IPS-15b (cell line): ENCODE measurements at regions not wholly inside any gene's neighbourhood (a gene's known extent, or its start where the extent isn't known, plus 50 kb on each side); places are given as distances from the start of the nearest gene placed in this dataset.

ENCODE experiments used
- H3K27me3 ChIP-seq: one replicate; pipeline ENCODE4 v1.6.1; 2013; ENCODE audit warnings: low read length; ENCODE audit not compliant: control insufficient read depth, insufficient read depth
- H3K36me3 ChIP-seq: one replicate; pipeline ENCODE4 v1.6.1; 2013; ENCODE audit warnings: low read length; ENCODE audit not compliant: control insufficient read depth, insufficient read depth
- H3K4me1 ChIP-seq: one replicate; pipeline ENCODE4 v1.6.1; 2013; ENCODE audit warnings: mild to moderate bottlenecking, low read length; ENCODE audit not compliant: control insufficient read depth, insufficient read depth
- H3K4me3 ChIP-seq: one replicate; pipeline ENCODE4 v1.5.1; 2013; ENCODE audit warnings: low read depth, low read length
- H3K9ac ChIP-seq: one replicate; pipeline ENCODE4 v1.6.1; 2013; ENCODE audit warnings: low read depth, mild to moderate bottlenecking, low read length
- H3K9me3 ChIP-seq: one replicate; pipeline ENCODE4 v1.6.1; 2013; ENCODE audit warnings: mild to moderate bottlenecking, low read length; ENCODE audit not compliant: control insufficient read depth, insufficient read depth

DNA sequence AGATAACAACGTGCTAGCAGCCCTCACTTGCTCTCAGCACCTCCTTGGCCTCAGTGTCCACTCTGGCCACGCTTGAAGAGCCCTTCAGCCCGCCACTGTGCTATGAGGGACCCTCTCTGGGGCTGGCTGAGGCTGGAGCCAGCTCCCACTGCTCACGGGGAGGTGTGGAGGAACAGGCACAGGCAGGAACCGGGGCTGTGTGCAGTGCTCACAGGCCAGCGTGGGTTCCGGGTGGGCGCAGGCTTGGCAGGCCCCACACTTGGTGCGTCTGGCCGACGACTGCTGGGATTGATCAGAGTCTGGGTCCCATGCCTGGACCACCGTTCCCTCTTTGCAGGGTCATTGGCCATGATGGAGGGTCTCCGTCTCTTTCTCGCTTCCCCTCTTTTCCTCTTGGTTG, 194.3 kb upstream of the GRAMD2B start:
- H3K4me3 ChIP-seq = no peak overlapping the region
- no peaks in the 10 kb centered on the region for H3K36me3 ChIP-seq
- no peaks in the 10 kb centered on the region for H3K9me3 ChIP-seq
- no peaks in the 10 kb centered on the region for H3K27me3 ChIP-seq
- no peaks in the 10 kb centered on the region for H3K4me1 ChIP-seq
- no peak overlapping the region for H3K9ac ChIP-seq

DNA sequence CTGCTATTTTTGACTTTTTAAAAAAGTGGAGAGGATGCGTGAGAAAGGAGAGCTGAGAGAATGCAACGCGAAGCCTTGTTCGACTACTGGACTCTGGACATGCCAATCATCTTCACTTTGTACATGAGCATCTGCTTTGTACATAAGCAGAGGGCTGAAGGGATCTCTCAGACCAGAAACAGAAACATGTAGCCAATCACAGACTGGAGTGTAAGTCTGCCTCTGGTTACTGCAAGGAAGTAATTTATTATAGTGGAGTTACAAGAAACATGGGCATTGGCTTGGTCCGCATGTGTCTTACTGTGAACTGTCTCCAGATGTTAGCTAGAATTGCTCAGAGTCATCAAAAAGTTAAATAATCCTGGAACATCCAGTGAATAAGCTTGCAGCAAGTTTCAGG, 190.0 kb upstream of the GRAMD2B start:
- Histone ChIP-seq H3K9me3 (no peaks in the 10 kb centered on the region), H3K9ac (no peak overlapping the region), H3K4me1 (no peaks in the 10 kb centered on the region), H3K36me3 (no peaks in the 10 kb centered on the region), H3K27me3 (no peaks in the 10 kb centered on the region), H3K4me3 (no peak overlapping the region)

DNA sequence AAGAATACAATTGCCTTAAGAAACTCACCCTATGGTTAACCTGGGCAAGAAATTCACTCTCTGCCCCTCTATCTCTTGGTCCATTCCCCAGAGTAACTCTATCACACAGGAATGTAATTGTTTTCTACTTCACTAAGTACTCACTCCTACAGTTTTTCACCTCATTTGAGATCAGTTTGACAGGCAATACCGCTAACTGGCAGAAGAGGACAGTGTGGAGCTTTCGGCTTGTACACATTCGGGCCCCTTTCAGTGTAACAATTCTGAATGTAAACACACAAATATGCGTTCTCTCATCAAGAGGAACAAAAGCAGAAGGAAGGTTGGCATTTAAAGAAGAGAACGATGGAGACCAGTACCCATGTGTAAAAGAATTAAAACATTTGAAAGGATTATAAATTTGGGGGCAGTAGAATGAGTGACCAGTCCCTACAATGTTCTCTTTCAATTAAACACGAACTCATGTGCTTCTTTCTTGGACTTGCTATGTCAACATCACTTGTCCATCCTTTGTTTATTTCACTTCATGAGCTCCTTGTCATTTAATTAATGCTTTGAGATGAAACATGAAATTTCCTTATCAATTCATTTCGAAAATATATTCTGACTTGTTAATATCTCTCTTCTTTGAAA, 188.5 kb upstream of the GRAMD2B start:
- no peaks in the 10 kb centered on the region for H3K36me3 ChIP-seq
- no peaks in the 10 kb centered on the region for H3K9me3 ChIP-seq
- no peaks in the 10 kb centered on the region for H3K4me1 ChIP-seq
- H3K9ac ChIP-seq = no peak overlapping the region
- H3K4me3 ChIP-seq = no peak overlapping the region
- H3K27me3 ChIP-seq = no peaks in the 10 kb centered on the region

GRCh38 chr5:126235628-126236027, 187.6 kb upstream of the GRAMD2B start:
- Histone ChIP-seq H3K9me3 (no peaks in the 10 kb centered on the region), H3K36me3 (no peaks in the 10 kb centered on the region)

DNA sequence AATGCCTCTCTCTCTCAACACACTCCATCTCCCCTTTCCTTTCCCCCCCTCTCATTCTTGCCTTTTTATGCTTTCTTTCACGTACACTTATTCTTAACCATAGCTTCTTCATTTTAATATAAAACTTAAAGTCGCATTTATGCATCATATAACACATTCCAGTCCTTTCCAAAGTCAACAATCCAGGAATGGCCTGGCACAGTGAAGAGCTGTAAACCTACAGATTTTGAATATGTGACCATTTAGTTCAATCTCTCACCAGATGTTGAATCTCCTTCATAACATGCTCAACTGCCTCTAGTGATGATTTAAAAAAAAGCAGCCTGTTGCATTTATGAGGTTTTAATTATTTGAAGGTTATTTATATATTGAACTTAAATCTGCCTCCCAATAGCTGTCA, 186.2 kb upstream of the GRAMD2B start:
- Histone ChIP-seq H3K4me3 (no peak overlapping the region), H3K36me3 (no peaks in the 10 kb centered on the region), H3K9me3 (no peaks in the 10 kb centered on the region), H3K9ac (no peak overlapping the region), H3K27me3 (no peaks in the 10 kb centered on the region), H3K4me1 (no peaks in the 10 kb centered on the region)

More at GRCh38 chr5:126235628-126236027, 187.6 kb upstream of the GRAMD2B start:
- Histone ChIP-seq H3K4me1 (no peaks in the 10 kb centered on the region), H3K9ac (no peak overlapping the region), H3K27me3 (no peaks in the 10 kb centered on the region), H3K4me3 (no peak overlapping the region)

DNA sequence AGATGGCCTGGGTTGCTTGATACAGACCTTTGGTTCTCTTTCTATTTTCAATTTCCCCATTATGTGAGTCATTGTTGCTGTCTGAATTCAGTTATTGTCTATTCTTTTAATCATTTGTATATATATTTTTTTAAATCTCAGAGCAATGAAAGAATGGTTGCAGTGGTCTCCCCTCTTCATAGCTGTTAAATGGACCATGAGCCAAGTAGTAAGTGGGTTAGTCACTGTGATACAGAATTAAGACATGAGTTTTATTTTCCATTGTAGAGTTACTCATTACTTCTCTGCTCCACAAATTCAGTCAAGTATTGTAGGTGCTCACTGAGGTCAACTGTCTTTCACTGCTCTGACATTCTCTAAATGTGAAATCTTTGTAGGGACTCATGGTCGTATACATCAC, 174.6 kb upstream of the GRAMD2B start:
- Histone ChIP-seq H3K4me3 (no peak overlapping the region), H3K9ac (no peak overlapping the region), H3K27me3 (no peaks in the 10 kb centered on the region), H3K9me3 (no peaks in the 10 kb centered on the region), H3K4me1 (no peaks in the 10 kb centered on the region), H3K36me3 (no peaks in the 10 kb centered on the region)

DNA sequence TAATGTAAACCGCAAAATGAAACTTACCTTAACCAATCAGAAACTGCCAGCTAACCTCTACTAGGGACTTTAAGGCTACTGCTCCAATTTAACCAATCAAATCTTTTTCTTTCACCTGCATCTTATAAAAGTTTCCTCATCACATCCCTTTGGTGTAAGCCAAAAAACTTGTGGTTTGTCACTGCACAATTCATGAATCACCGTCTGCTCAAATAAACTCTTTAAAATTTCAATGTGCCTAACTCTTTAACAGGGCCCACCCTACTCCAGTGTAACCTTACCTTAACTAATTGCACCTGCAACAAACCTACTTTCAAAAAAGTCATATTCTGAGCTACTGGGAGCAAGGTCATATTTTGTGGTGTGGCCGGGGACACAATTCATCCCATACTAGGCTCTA, 172.2 kb upstream of the GRAMD2B start:
- Histone ChIP-seq H3K4me3 (no peak overlapping the region), H3K9me3 (no peaks in the 10 kb centered on the region), H3K36me3 (no peaks in the 10 kb centered on the region), H3K27me3 (no peaks in the 10 kb centered on the region), H3K4me1 (no peaks in the 10 kb centered on the region), H3K9ac (no peak overlapping the region)

GRCh38 chr5:126253406-126253805, 169.8 kb upstream of the GRAMD2B start:
- no peaks in the 10 kb centered on the region for H3K4me1 ChIP-seq

DNA sequence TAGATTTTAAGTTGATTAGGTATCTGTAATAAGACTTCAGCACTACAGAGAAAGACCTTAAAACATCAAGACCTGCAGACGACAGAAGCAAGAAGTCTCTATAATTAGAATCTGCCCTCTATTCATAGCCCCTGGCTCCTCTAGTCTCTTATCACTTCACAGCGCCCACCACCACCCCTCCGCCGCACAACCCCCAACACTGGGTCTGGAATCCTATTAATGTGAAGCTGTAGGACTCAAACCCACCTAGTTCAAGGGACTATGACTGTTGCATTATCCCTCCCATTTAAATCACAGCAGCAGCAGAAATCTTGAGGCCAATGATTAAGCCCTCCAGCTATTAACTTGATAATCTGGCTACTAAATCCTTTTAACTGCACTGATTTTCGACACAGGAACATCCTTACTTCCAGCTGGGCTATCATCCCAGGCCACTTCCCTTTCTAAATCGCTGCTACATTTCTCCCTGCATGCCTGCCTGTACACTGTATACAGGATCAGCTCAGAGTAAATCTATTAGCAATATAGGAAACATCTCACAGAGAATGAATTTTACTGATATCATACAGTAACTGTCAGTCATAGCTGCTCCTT, 159.5 kb upstream of the GRAMD2B start:
- Histone ChIP-seq H3K36me3 (no peaks in the 10 kb centered on the region), H3K4me1 (no peaks in the 10 kb centered on the region), H3K27me3 (no peaks in the 10 kb centered on the region), H3K4me3 (no peak overlapping the region), H3K9me3 (no peaks in the 10 kb centered on the region), H3K9ac (no peak overlapping the region)

More at GRCh38 chr5:126253406-126253805, 169.8 kb upstream of the GRAMD2B start:
- H3K4me3 ChIP-seq = no peak overlapping the region
- no peaks in the 10 kb centered on the region for H3K27me3 ChIP-seq
- H3K9me3 ChIP-seq = no peaks in the 10 kb centered on the region
- H3K36me3 ChIP-seq = no peaks in the 10 kb centered on the region
- no peak overlapping the region for H3K9ac ChIP-seq

DNA sequence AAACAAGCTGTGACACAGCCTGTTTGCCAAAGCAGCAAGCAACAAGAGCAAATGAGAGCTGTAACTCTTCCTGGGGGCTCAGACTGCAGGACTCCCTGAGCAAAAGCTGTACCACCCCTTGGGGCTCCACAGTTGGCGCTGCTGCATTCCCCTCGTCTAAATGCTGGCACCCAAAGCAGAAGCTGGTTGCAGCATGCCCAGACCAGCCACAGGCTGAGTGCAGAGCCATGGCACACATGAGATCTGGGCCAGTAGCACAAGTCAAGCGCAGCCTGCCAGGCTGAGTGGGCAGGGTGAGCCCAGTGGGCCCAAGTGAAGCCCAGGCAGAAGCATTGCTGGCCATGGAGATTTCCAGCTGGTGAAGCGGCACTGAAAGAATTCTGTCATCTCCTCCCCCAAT, 157.3 kb upstream of the GRAMD2B start:
- H3K9me3 ChIP-seq = no peaks in the 10 kb centered on the region

GRCh38 chr5:126267438-126267837, 155.8 kb upstream of the GRAMD2B start:
- Histone ChIP-seq H3K36me3 (no peaks in the 10 kb centered on the region), H3K4me1 (no peaks in the 10 kb centered on the region), H3K4me3 (no peak overlapping the region), H3K9ac (no peak overlapping the region), H3K27me3 (no peaks in the 10 kb centered on the region), H3K9me3 (no peaks in the 10 kb centered on the region)

More for the DNA sequence above, 157.3 kb upstream of the GRAMD2B start:
- H3K27me3 ChIP-seq = no peaks in the 10 kb centered on the region
- no peak overlapping the region for H3K4me3 ChIP-seq
- no peaks in the 10 kb centered on the region for H3K4me1 ChIP-seq
- H3K36me3 ChIP-seq = no peaks in the 10 kb centered on the region
- no peak overlapping the region for H3K9ac ChIP-seq

GRCh38 chr5:126268697-126269315, 154.4 kb upstream of the GRAMD2B start:
- H3K27me3 ChIP-seq = no peaks in the 10 kb centered on the region
- no peaks in the 10 kb centered on the region for H3K4me1 ChIP-seq
- H3K9ac ChIP-seq = no peak overlapping the region
- H3K4me3 ChIP-seq = no peak overlapping the region
- no peaks in the 10 kb centered on the region for H3K36me3 ChIP-seq
- H3K9me3 ChIP-seq = no peaks in the 10 kb centered on the region
